T-helper 2 cell treated with Interferon-gamma antibody and Interleukin-4, amounts not matched to agents 100 ng/mL and 5 ng/mL, for 36 hours (primary cell): ENCODE measurements at regions not wholly inside any gene's neighbourhood (a gene's known extent, or its start where the extent isn't known, plus 50 kb on each side); places are given as distances from the start of the nearest gene placed in this dataset.

Experiments used
- intact Hi-C: fragments of 100-400 bp; cut with micrococcal nuclease; formaldehyde crosslinking; loops from one replicate; pipeline ENCODE4 v1.15.1; 2023

- intact Hi-C loops = no loop called here
Observed at GRCh38 chr4:23194751-23195150, 502.0 kb downstream of the GBA3 start.

GRCh38 chr4:23174179-23174578, 481.4 kb downstream of the GBA3 start:
- intact Hi-C loops = no loop called here

GRCh38 chr4:23171976-23172375, 479.2 kb downstream of the GBA3 start:
- intact Hi-C loops = no loop called here

- intact Hi-C loops = no loop called here
Observed at GRCh38 chr4:23169608-23170311, 477.0 kb downstream of the GBA3 start.

GRCh38 chr4:23166919-23167318, 474.2 kb downstream of the GBA3 start:
- intact Hi-C loops = no loop called here

- intact Hi-C loops = no loop called here
Observed at GRCh38 chr4:23166407-23166806, 473.7 kb downstream of the GBA3 start.

- intact Hi-C loops = no loop called here
Observed at GRCh38 chr4:23165669-23166068, 472.9 kb downstream of the GBA3 start.

GRCh38 chr4:23163647-23164436, 471.1 kb downstream of the GBA3 start:
- intact Hi-C loops = no loop called here

- intact Hi-C loops = no loop called here
Observed at GRCh38 chr4:23162275-23162674, 469.5 kb downstream of the GBA3 start.

- intact Hi-C loops = no loop called here
Observed at GRCh38 chr4:23161787-23162186, 469.1 kb downstream of the GBA3 start.

GRCh38 chr4:23153076-23153475, 460.3 kb downstream of the GBA3 start:
- intact Hi-C loops = no loop called here

- intact Hi-C loops = no loop called here
Observed at GRCh38 chr4:23149815-23150214, 457.1 kb downstream of the GBA3 start.

GRCh38 chr4:23144707-23145106, 452.0 kb downstream of the GBA3 start:
- intact Hi-C loops = no loop called here

GRCh38 chr4:23135792-23136645, 443.3 kb downstream of the GBA3 start:
- intact Hi-C loops = loop anchor here (5.0 kb wide), 1 partner anchor 476 kb away; no protein-coding TSS in a partner anchor

GRCh38 chr4:23134331-23134730, 441.6 kb downstream of the GBA3 start:
- intact Hi-C loops = loop anchor here (1.0 kb wide), 1 partner anchor 1285 kb away; no protein-coding TSS in a partner anchor

GRCh38 chr4:23130845-23131244, 438.1 kb downstream of the GBA3 start:
- intact Hi-C loops = no loop called here

- intact Hi-C loops = no loop called here
Observed at GRCh38 chr4:23125118-23125517, 432.4 kb downstream of the GBA3 start.

GRCh38 chr4:23122666-23123400, 430.1 kb downstream of the GBA3 start:
- intact Hi-C loops = no loop called here

- intact Hi-C loops = no loop called here
Observed at GRCh38 chr4:23120374-23120773, 427.6 kb downstream of the GBA3 start.

GRCh38 chr4:23117826-23118225, 425.1 kb downstream of the GBA3 start:
- intact Hi-C loops = no loop called here

GRCh38 chr4:23114538-23114937, 421.8 kb downstream of the GBA3 start:
- intact Hi-C loops = no loop called here
